GM12873 (cell line): ENCODE measurements at regions not wholly inside any gene's neighbourhood (a gene's known extent, or its start where the extent isn't known, plus 50 kb on each side); places are given as distances from the start of the nearest gene placed in this dataset.

Experiments used
- TF ChIP-seq, protein P1 (sequence below): IDR thresholded peaks from 2 replicates; pipeline ENCODE4 v1.5.1; 2012; ENCODE audit warnings: low read depth, mild to moderate bottlenecking, moderate library complexity, low read length, control low read depth; ENCODE audit not compliant: insufficient read depth; ENCODE audit errors: missing control alignments

DNA sequence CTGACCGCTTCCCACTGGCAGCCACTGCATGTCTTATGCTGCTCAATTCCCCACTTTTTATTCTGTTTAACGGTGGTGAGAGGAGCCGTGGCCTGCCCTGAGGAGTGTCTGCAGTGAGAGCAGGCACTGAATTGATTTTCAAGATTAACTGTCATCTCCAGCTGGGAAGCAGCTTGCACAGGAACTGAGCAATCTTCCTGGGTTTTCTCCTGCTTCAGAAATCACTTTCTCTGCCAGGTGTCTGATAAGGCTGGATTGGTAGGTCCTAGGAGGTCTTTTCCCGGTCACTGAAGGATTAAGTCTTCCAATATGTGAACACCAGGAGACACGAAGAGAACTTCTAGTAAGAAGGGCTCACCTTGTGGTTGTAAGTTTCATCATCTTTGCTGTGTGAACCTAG is 181.1 kb upstream of the RAD23B start:
- TF ChIP-seq, protein P1, sequence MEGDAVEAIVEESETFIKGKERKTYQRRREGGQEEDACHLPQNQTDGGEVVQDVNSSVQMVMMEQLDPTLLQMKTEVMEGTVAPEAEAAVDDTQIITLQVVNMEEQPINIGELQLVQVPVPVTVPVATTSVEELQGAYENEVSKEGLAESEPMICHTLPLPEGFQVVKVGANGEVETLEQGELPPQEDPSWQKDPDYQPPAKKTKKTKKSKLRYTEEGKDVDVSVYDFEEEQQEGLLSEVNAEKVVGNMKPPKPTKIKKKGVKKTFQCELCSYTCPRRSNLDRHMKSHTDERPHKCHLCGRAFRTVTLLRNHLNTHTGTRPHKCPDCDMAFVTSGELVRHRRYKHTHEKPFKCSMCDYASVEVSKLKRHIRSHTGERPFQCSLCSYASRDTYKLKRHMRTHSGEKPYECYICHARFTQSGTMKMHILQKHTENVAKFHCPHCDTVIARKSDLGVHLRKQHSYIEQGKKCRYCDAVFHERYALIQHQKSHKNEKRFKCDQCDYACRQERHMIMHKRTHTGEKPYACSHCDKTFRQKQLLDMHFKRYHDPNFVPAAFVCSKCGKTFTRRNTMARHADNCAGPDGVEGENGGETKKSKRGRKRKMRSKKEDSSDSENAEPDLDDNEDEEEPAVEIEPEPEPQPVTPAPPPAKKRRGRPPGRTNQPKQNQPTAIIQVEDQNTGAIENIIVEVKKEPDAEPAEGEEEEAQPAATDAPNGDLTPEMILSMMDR: no peak

DNA sequence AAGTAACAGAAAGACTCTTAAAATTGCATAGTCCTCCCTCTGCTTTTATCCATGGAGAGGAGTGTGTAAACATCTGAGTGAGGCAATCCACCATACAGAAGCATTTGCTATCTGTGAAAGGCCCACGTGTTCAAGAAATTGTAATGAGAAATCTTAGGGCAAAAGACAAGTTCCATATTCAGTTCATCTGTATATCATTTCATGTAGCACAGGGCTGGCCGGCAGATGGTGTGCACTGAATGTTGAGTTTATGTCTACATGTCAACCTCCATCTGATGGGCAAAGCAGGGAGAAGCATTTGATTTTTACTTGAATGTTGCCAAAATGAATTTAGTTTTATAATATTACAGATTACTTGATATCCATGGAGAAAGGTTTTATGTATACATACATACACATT is 179.5 kb upstream of the RAD23B start:
- TF ChIP-seq, protein P1: no peak

DNA sequence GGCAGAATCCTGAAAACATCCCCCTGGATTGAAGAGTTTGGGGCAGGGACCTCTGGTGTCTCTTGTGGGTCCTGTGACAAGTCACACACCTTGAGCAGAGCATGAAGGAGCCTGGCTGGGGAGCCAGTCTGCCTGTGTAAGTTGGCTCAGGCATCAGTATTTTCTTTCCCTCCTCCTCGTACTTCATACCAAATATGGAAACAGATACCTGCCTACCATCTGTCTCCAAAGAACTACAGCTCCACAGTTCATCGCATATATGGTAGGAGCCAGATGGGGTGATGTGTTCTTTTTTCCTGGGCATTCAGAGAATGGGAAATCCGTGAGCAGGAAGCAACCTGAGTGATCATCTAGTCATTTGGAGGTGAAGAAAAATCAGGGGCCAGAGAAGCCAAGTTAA is 177.3 kb upstream of the RAD23B start:
- TF ChIP-seq, protein P1: no peak

DNA sequence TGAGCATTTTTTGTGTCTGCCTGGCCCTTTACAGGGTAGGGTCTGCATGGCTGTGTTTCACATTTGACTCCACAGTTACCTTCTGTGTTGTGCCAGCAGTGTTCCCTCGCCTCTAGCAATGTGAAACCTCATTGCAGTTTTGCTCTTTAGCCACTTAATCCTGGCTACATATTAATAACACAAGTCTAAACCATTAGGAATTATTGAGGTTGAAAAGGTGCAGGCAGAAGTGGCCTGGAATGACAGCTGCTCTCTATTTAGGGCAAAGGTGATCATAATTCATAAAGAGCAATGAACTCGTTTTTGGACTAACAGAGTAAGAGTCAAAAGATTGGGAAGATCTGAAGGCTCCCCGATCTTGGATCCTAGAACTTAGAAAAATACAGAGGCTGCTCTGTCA is 176.7 kb upstream of the RAD23B start:
- TF ChIP-seq, protein P1: no peak

DNA sequence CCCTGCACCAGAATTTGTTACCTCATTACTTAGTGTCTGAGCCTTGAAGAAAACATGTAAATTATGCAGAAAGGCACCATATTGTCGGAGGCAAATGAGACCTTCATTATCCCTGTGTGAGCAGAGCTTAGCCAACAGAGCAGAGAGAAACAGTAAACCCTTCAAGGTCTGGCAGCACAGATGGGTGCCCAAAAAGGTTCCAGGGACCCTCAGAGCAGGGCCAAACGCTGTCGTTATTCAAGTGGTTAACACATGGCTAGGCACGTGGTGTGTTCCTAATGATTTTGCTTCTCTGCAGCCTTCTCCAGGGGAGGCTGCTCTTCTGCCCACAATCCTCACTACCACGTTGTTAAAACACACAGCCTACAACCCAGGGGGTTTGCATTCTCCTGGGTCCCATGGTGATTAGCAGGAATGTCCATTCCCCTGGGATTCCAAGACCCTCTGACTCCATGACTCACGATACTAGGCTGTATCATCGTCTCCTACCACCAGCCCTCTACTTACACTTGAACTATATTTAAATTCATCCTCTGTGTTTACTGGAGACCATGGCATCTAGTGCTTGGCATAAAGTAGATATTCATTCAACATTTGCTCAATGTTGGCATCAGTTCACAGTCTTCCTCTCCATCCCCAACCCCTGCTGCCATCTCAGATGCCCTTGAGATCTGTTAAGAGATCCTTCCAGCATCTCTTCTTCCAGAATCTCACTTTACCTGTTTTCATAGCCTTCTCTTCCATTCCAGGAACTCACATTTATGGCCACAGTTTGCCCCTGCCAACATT is 174.5 kb upstream of the RAD23B start:
- TF ChIP-seq, protein P1: no peak

DNA sequence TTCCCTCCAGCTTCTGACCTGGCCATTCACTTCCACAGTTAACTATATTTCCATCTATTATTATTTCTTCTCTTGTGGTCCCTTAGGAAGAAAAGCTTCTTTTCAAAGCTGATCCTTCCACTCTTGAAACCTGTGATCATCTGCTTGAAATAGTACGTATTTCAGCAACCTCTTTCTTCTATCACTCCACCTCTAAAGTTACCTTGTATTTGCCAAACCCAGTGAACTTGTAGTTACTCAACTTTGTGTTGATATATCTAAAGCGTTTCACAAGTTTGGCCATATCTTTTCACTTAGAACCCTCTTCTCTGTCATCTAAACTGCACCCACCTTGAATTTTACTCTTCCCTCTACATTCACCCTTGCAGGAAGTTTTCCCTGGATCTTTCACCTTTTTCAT is 173.8 kb upstream of the RAD23B start:
- TF ChIP-seq, protein P1: no peak

DNA sequence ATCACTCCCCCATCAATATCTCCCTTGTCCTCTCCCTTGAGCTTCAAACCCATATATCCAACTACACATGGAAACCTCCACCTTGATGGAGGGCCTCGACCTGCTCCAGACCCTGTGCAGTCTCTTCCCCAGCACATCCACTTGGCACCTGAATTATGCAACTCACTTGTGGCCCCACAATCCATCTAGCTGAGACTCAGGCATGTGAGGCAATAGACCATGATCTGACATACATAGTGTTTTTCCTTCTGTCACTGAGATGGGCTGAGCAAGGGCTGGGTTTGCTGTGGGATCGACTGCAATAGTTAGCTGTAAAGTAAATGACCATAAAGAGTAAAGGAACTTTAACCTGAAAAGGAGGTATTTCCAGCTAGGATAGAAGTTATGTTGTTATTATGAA is 172.9 kb upstream of the RAD23B start:
- TF ChIP-seq, protein P1: no peak
